NCI-H1417 treated with DMSO at 0.1 percent for 48 hours (cell line): ENCODE measurements at regions not wholly inside any gene's neighbourhood (a gene's known extent, or its start where the extent isn't known, plus 50 kb on each side); places are given as distances from the start of the nearest gene placed in this dataset.
"Not testable (repeated sequence)": the region's sequence is repeated elsewhere in the genome, so short reads cannot be mapped to it uniquely, and the experiment has no call there.

Source experiments
- DNase-seq: peaks from one replicate; lab custom pipeline; 2025; lab: John Stamatoyannopoulos, UW

- DNase-seq = no peak
These were observed 174.1 kb upstream of the MDFIC2 start for GRCh38 chr3:70486414-70487017.

- DNase-seq = no peak
These were observed 163.7 kb upstream of the MDFIC2 start for GRCh38 chr3:70476174-70476573.

GRCh38 chr3:70471464-70472342, 159.3 kb upstream of the MDFIC2 start:
- no peak for DNase-seq

- no peak for DNase-seq
These were observed 153.7 kb upstream of the MDFIC2 start for GRCh38 chr3:70466096-70466495.

- DNase-seq = peak; percentile 76
These were observed 152.4 kb upstream of the MDFIC2 start for GRCh38 chr3:70464876-70465275.

GRCh38 chr3:70464465-70464864, 152.0 kb upstream of the MDFIC2 start:
- peak; percentile 61 for DNase-seq

GRCh38 chr3:70450220-70450619, 137.8 kb upstream of the MDFIC2 start:
- DNase-seq = not testable (repeated sequence)

- not testable (repeated sequence) for DNase-seq
These were observed 123.0 kb upstream of the MDFIC2 start for GRCh38 chr3:70435422-70435821.

GRCh38 chr3:70433091-70433490, 120.7 kb upstream of the MDFIC2 start:
- no peak for DNase-seq

GRCh38 chr3:70431911-70432310, 119.5 kb upstream of the MDFIC2 start:
- DNase-seq = no peak

GRCh38 chr3:70426071-70426470, 113.6 kb upstream of the MDFIC2 start:
- no peak for DNase-seq

GRCh38 chr3:70421506-70421905, 109.1 kb upstream of the MDFIC2 start:
- no peak for DNase-seq

- no peak for DNase-seq
These were observed 96.6 kb upstream of the MDFIC2 start for GRCh38 chr3:70409018-70409417.

GRCh38 chr3:70400194-70400593, 87.8 kb upstream of the MDFIC2 start:
- no peak for DNase-seq

- DNase-seq = no peak
These were observed 81.6 kb upstream of the MDFIC2 start for GRCh38 chr3:70393881-70394612.

GRCh38 chr3:70392227-70392626, 79.8 kb upstream of the MDFIC2 start:
- no peak for DNase-seq

GRCh38 chr3:70387889-70388288, 75.5 kb upstream of the MDFIC2 start:
- DNase-seq = no peak

GRCh38 chr3:70386846-70387245, 74.4 kb upstream of the MDFIC2 start:
- DNase-seq = no peak

- DNase-seq = no peak
These were observed 73.6 kb upstream of the MDFIC2 start for GRCh38 chr3:70386043-70386442.

GRCh38 chr3:70383360-70383831, 71.0 kb upstream of the MDFIC2 start:
- no peak for DNase-seq

GRCh38 chr3:70374179-70374578, 61.7 kb upstream of the MDFIC2 start:
- no peak for DNase-seq
